DMS153 treated with DMSO at 0.1 percent for 48 hours (cell line): ENCODE measurements at regions not wholly inside any gene's neighbourhood (a gene's known extent, or its start where the extent isn't known, plus 50 kb on each side); places are given as distances from the start of the nearest gene placed in this dataset.
"Not testable (repeated sequence)": the region's sequence is repeated elsewhere in the genome, so short reads cannot be mapped to it uniquely, and the experiment has no call there.

Source experiments
- DNase-seq: peaks from one replicate; lab custom pipeline; 2025; ENCODE audit not compliant: unreplicated experiment; lab: John Stamatoyannopoulos, UW

- DNase-seq, result no peak
Observed at GRCh38 chr5:19258686-19259085, 729.3 kb downstream of the CDH18 start.

- no peak for DNase-seq
Observed at GRCh38 chr5:19261879-19262278, 726.1 kb downstream of the CDH18 start.

- no peak for DNase-seq
Observed at GRCh38 chr5:19264821-19265220, 723.2 kb downstream of the CDH18 start.

GRCh38 chr5:19266791-19267190 lies 721.2 kb downstream of the CDH18 start:
- no peak for DNase-seq

GRCh38 chr5:19270153-19270552 lies 717.8 kb downstream of the CDH18 start:
- no peak for DNase-seq

GRCh38 chr5:19274578-19274977 lies 713.4 kb downstream of the CDH18 start:
- DNase-seq, result no peak

GRCh38 chr5:19285286-19285685 lies 702.7 kb downstream of the CDH18 start:
- no peak for DNase-seq

- DNase-seq, result not testable (repeated sequence)
Observed at GRCh38 chr5:19287548-19288277, 700.3 kb downstream of the CDH18 start.

GRCh38 chr5:19288311-19288710 lies 699.7 kb downstream of the CDH18 start:
- DNase-seq, result not testable (repeated sequence)

- no peak for DNase-seq
Observed at GRCh38 chr5:19297934-19298333, 690.1 kb downstream of the CDH18 start.

GRCh38 chr5:19301271-19301670 lies 686.7 kb downstream of the CDH18 start:
- DNase-seq, result no peak

- no peak for DNase-seq
Observed at GRCh38 chr5:19314840-19315239, 673.2 kb downstream of the CDH18 start.

- no peak for DNase-seq
Observed at GRCh38 chr5:19319252-19319651, 668.7 kb downstream of the CDH18 start.

GRCh38 chr5:19322716-19323485 lies 665.1 kb downstream of the CDH18 start:
- no peak for DNase-seq

GRCh38 chr5:19334278-19334677 lies 653.7 kb downstream of the CDH18 start:
- DNase-seq, result no peak

- no peak for DNase-seq
Observed at GRCh38 chr5:19342942-19343341, 645.1 kb downstream of the CDH18 start.

- no peak for DNase-seq
Observed at GRCh38 chr5:19352120-19352519, 635.9 kb downstream of the CDH18 start.

GRCh38 chr5:19369048-19369447 lies 619.0 kb downstream of the CDH18 start:
- no peak for DNase-seq

- no peak for DNase-seq
Observed at GRCh38 chr5:19369561-19369960, 618.4 kb downstream of the CDH18 start.

GRCh38 chr5:19370655-19371386 lies 617.2 kb downstream of the CDH18 start:
- no peak for DNase-seq

- DNase-seq, result no peak
Observed at GRCh38 chr5:19388391-19388790, 599.6 kb downstream of the CDH18 start.

GRCh38 chr5:19401032-19401431 lies 587.0 kb downstream of the CDH18 start:
- DNase-seq, result no peak
